ENCODE measurements at regions not wholly inside any gene's neighbourhood (a gene's known extent, or its start where the extent isn't known, plus 50 kb on each side); places are given as distances from the start of the nearest gene placed in this dataset.

GRCh38 chr7:46912692-46913091 lies 669.2 kb downstream of the TNS3 start:
- TF ChIP-seq CTCF (IDR thresholded peaks at IDR 0.05) = no peak

- TF ChIP-seq CTCF (IDR thresholded peaks at IDR 0.05) = no peak
Observed at GRCh38 chr7:46909601-46910051, 672.3 kb downstream of the TNS3 start.

GRCh38 chr7:46908770-46909169 lies 673.1 kb downstream of the TNS3 start:
- no peak for TF ChIP-seq CTCF (IDR thresholded peaks at IDR 0.05)

GRCh38 chr7:46902463-46902862 lies 679.4 kb downstream of the TNS3 start:
- TF ChIP-seq CTCF (IDR thresholded peaks at IDR 0.05) = no peak

- TF ChIP-seq CTCF (IDR thresholded peaks at IDR 0.05) = no peak
Observed at GRCh38 chr7:46900312-46901263, 681.3 kb downstream of the TNS3 start.

GRCh38 chr7:46897381-46897780 lies 684.5 kb downstream of the TNS3 start:
- TF ChIP-seq CTCF (IDR thresholded peaks at IDR 0.05) = no peak

GRCh38 chr7:46886669-46887374 lies 695.1 kb downstream of the TNS3 start:
- no peak for TF ChIP-seq CTCF (IDR thresholded peaks at IDR 0.05)

Measured in LNCAP (cell line).